Frontal cortex (tissue), 3 donors: ENCODE measurements at regions not wholly inside any gene's neighbourhood (a gene's known extent, or its start where the extent isn't known, plus 50 kb on each side); places are given as distances from the start of the nearest gene placed in this dataset.
"Not testable (repeated sequence)": the region's sequence is repeated elsewhere in the genome, so short reads cannot be mapped to it uniquely, and the experiment has no call there.

Experiments
- DNase-seq, 2 donors: peaks; one replicate each; pipeline ENCODE4 v3.0.0; 2012; ENCODE audit warnings: low spot score in 2 of 2
- FAIRE-seq: peaks from 2 replicates; lab custom pipeline; 2012; peaks lifted over from hg19 to GRCh38; lab: Jason Lieb, UNC
- donor health status: control.
- donor health status: control.
- donor health status: control.

DNA sequence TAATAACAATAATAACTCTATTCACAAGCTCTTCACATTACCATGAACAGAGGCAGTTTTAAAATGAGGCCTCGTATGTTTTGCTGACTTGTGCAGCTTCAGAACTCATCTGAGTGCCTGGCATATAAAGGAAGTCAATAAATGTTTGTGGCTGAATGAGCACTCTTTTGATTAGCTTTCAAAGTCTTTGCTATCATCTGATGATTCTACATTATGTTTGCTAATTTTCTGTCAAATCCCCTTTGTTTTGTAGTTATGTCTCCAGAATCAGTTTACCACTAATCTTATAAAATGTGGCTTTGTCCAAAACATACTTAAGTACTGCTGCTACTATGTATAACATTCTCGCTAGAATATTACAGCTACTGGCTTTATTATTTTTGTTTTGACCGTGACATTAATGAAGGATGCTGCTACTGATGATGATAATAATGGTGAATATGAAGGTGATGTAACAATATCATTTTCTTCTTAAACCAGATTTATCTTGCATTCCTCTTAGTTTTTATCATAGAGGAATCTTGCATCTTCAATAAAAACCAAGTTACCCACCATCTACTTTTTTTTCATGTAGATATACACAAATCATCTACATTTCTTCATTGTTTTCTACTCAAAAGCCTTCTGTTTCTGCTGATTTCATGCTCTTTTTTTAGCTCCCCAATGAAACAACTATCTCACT is 384.5 kb downstream of the NAF1 start:
- DNase-seq, result no peak
- FAIRE-seq, result no peak

- DNase-seq, result no peak
- no peak for FAIRE-seq
Measured at GRCh38 chr4:162770761-162771490, 395.8 kb downstream of the NAF1 start.

DNA sequence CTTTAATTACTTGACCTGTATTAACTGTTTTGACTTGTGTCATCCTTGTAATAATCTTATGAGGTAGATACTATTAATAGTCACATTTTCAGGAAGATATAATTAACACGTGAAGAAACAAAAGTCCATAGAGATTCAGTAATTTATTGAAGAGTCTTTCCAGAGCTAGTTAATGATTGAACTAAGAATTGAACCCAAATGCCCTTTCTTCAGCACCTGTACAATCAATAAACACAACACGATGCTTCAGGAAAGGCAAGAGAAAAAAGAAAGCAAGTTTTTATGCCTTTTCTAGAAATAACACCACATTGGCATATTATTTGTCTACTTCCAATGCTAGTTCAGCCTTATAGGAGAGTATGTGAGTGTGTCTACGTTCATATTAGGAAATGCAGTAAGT is 399.6 kb downstream of the NAF1 start:
- FAIRE-seq, result no peak
- DNase-seq, result no peak

GRCh38 chr4:162761965-162762364 is 404.7 kb downstream of the NAF1 start:
- FAIRE-seq, result no peak
- no peak for DNase-seq

DNA sequence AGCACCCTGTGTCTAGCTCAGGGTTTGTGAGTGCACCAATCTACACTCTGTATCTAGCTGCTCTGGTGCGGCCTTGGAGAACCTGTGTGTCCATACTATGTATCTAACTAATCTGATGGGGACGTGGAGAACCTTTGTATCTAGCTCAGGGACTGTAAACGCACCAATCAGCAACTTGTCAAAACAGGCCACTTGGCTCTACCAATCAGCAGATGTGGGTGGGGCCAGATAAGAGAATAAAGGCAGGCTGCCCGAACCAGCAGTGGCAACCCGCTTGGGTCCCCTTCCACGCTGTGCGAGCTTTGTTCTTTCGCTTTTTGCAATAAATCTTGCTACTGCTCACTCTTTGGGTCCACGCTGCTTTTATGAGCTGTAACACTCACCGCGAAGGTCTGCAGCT is 426.5 kb downstream of the NAF1 start:
- DNase-seq, FAIRE-seq: not testable (repeated sequence)

- not testable (repeated sequence) for FAIRE-seq, DNase-seq
Measured at GRCh38 chr4:162739596-162739995, 427.1 kb downstream of the NAF1 start.

GRCh38 chr4:162732876-162733275 is 433.8 kb downstream of the NAF1 start:
- FAIRE-seq (no peak), DNase-seq (no peak)

DNA sequence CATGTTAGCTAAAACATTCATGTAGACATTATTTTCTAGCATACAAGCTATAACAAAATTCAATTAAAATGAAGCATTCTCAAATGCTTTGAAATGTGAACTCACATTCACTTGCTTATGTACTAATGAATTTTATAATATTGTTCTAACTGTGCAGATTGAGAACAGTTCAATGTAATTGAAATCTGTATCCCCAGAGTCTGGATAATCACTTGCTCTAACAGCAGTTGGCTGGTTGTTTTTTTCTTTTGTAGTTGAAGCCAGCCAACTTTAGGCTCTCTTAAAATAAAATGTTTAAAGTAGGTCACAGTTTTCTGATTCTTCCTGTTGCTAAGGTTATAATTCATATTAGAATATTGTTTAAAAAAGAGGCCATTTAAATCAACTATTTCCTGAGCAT is 438.9 kb downstream of the NAF1 start:
- FAIRE-seq (no peak), DNase-seq (no peak)

GRCh38 chr4:162727232-162727631 is 439.5 kb downstream of the NAF1 start:
- no peak for FAIRE-seq
- DNase-seq, result no peak

DNA sequence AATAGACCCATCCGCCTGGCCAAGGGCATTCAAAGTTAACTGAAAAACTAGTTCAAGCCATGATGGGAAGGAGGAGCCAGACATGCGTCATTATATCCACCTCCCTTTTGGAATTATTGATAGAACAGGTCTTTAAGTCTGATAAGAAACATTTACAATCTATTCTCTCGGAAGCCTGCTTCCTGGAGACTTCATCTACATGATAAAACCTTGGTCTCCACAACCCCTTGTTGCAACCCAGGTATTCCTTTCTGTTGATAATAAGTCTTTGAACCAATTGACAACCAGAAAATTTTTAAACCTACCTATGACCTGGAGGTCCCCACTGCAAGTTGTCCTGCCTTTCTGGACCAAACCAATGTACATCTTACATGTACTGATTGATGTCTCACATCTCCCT is 451.3 kb downstream of the NAF1 start:
- FAIRE-seq (no peak), DNase-seq (no peak)

DNA sequence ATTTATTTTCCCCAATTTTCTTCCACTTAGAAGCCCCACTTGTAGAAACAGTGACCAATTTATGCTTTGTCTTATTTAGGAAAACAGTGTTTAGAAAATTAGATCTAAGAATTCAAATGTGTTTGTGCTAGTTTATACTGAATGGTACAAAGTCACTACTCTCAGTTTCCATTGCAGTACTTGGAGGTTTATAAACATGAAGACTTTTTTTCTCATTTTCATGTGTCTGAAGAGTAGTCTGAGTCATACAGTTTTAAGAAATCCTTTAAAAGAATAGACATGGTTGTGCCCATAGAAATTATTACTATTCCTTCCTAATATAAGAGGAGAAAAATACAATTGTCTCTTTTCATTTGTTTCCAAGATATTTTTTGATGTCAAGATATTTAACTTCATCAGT is 458.7 kb downstream of the NAF1 start:
- DNase-seq (no peak), FAIRE-seq (no peak)

GRCh38 chr4:162706632-162707031 is 460.1 kb downstream of the NAF1 start:
- DNase-seq, result no peak
- FAIRE-seq, result no peak

- no peak for DNase-seq
- FAIRE-seq, result no peak
Measured at GRCh38 chr4:162706051-162706450, 460.6 kb downstream of the NAF1 start.

- no peak for FAIRE-seq
- DNase-seq, result no peak
Measured at GRCh38 chr4:162705130-162705803, 461.4 kb downstream of the NAF1 start.

DNA sequence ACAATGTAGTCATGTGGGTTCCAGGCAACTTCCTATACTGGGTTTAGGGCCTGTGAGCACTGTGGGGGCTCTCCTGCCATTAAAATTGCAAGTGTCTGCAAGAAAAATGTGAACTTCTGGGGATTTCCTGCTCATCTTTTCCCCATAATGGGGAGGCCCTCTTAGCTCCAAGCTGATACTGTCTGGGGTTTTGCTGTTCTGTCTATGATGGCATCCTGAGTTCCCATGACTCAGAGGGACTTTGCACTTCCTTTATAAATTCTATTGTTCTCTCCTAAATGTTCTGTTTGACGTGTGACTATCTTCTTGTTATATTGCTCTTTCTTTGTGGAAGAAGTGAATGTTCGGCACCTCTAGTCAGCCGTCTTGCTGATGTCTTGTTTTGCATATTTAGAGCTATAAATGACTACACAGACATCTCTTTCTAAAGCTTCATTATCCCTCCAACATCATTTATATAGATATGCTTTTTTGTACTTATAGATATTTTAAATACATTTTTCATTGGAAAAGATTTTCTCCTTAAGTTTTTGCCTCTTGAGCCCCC is 465.8 kb downstream of the NAF1 start:
- FAIRE-seq (no peak), DNase-seq (no peak)

DNA sequence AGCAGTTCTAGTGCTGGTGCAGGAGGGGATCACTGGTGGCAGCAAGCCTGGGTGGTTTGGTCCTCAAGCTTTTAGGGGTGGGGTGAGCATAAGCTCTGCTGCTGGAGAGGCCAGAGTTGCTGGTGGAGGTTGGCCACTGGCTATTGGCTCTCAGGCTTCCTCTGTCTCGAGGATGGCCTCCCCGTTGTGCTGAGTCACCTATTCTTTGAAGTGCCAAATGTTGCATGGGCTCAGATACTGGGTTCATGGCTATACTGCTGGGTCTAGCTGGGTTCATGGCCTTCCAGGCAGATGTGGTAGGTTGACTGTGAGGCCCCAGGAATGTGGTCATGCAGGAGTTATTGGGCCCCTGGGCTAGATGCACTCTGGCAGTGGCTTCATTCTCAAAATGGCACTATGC is 466.3 kb downstream of the NAF1 start:
- DNase-seq (no peak), FAIRE-seq (no peak)

- DNase-seq, result no peak
- no peak for FAIRE-seq
Measured at GRCh38 chr4:162699629-162700028, 467.1 kb downstream of the NAF1 start.

DNA sequence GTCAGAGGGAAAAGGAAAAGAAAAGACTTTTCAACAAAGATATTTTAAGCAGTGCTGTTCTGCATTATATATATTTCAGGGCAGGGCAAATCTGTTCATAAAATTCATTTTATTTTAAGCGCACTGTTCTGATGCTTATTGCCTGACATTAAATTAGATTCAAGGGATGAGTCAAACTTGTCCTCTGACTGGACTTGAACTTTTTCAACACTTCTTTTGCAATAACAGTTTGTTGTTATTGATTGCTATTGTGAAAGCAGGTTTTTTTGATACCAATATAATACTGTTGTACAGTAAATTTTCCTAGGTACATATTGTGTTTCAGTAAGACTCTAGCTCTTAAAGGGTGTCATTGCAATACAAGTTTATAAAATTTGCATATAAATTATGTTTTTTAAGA is 481.3 kb downstream of the NAF1 start:
- DNase-seq (no peak), FAIRE-seq (no peak)

DNA sequence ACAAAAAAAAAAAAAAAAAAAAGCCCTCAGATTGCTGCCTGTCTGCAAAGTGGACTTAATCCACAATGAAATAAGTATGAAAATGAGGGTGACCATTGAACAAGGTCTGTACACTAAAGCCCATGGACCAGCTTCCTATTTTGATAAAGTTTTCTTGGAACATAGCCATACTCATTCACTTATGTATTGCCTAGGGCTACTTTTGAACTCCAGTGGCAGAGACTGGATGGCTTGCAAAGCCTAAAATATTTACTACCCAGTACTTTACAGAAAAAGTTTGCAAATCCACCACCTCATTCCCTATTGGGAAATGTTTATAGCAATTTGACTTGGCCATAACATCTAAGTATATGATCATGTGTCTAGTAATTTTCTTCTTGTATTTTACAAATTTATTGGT is 481.7 kb downstream of the NAF1 start:
- FAIRE-seq, result no peak
- DNase-seq, result no peak

DNA sequence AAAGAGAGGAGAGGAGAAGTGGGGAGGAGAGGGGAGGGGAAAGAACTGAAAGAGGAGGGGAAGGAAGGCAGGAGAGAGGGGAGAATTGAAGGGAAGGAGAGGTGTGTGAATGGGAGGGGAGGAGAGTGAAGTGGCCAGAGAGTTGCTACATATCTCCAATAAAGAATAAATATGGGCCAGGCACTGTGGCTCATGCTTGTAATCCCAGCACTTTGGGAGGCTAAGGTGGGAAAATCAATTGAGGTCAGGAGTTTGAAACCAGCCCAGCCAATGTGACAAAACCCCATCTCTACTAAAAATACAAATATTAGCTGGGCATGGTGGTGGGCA is 482.4 kb downstream of the NAF1 start:
- DNase-seq (no peak), FAIRE-seq (no peak)
